C4-2B (cell line): ENCODE measurements at regions not wholly inside any gene's neighbourhood (a gene's known extent, or its start where the extent isn't known, plus 50 kb on each side); places are given as distances from the start of the nearest gene placed in this dataset.
"Not testable (repeated sequence)": the region's sequence is repeated elsewhere in the genome, so short reads cannot be mapped to it uniquely, and the experiment has no call there.

ENCODE experiments used
- H3K27ac ChIP-seq: fragments of 450-650 bp; 2 replicates; pipeline ENCODE4 v1.5.1; 2017
- CTCF ChIP-seq: fragments of 450-650 bp; conservative IDR thresholded peaks from 2 replicates; pipeline ENCODE4 v1.5.1; 2017; ENCODE audit warnings: mild to moderate bottlenecking
- ZFX ChIP-seq: fragments of 450-650 bp; IDR thresholded peaks from 2 replicates; pipeline ENCODE4 v1.6.1; 2017

- TF ChIP-seq ZFX (no peak), CTCF (no peak)
- no peak overlapping the region for H3K27ac ChIP-seq
Measured at GRCh38 chr2:105540642-105541041, 141.8 kb upstream of the FHL2 start.

GRCh38 chr2:105539331-105539730 lies 140.5 kb upstream of the FHL2 start:
- no peak for TF ChIP-seq CTCF
- H3K27ac ChIP-seq: no peak overlapping the region

GRCh38 chr2:105538840-105539239 lies 140.0 kb upstream of the FHL2 start:
- no peak overlapping the region for H3K27ac ChIP-seq
- TF ChIP-seq ZFX (no peak), CTCF (no peak)

- TF ChIP-seq ZFX (no peak), CTCF (no peak)
- H3K27ac ChIP-seq: no peak overlapping the region
Measured at GRCh38 chr2:105537920-105538319, 139.1 kb upstream of the FHL2 start.

DNA sequence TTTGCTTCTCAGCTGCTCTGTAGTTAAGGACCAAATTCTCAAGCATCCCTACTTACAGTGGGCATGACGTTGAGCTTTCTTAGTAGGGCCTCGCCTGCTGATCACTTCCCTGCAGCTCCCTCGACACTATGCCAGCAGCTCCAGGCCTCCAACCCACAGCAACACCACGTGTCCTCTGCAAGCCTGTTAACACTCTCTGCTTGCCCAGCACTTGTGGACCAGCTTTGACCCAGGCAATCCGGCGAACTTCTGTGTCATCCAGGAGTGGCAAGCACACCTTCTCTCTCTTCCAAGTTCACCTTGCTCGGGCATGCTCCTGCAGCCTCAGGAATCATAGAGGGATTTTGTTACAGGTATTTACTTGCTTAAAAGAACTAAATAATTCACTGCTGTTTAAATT lies 138.6 kb upstream of the FHL2 start:
- no peak for TF ChIP-seq CTCF
- no peak for TF ChIP-seq ZFX
- no peak overlapping the region for H3K27ac ChIP-seq

- H3K27ac ChIP-seq: no peak overlapping the region
- no peak for TF ChIP-seq ZFX
- TF ChIP-seq CTCF: no peak
Measured at GRCh38 chr2:105536175-105536574, 137.3 kb upstream of the FHL2 start.

DNA sequence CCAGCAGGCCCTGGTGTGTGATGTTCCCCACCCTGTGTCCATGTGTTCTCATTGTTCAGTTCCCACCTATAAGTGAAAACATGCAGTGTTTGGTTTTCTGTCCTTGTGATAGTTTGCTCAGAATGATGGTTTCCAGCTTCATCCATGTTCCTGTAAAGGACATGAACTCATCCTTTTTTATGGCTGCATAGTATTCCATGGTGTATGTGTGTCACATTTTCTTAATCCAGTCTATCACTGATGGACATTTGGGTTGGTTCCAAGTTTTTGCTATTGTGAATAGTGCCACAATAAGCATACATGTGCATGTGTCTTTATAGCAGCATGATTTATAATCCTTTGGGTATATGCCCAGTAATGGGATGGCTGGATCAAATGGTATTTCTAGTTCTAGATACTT lies 130.4 kb upstream of the FHL2 start:
- H3K27ac ChIP-seq: not testable (repeated sequence)

GRCh38 chr2:105526000-105526925 lies 127.4 kb upstream of the FHL2 start:
- no peak for TF ChIP-seq CTCF
- no peak for TF ChIP-seq ZFX
- H3K27ac ChIP-seq: no peak overlapping the region
